CD4-positive, alpha-beta T cell (primary cell): ENCODE measurements at regions not wholly inside any gene's neighbourhood (a gene's known extent, or its start where the extent isn't known, plus 50 kb on each side); places are given as distances from the start of the nearest gene placed in this dataset.

Experiments
- ATAC-seq: fragments of 200-7000 bp; cut with Tn5 transposase; one replicate; pipeline ENCODE4 v1.10.0; 2022; ENCODE audit warnings: mild to moderate bottlenecking; ENCODE audit not compliant: poor library complexity
- CTCF ChIA-PET: fragments of 350-600 bp; sonication (Branson Sonifier 250); formaldehyde crosslinking; loops from one replicate; lab custom pipeline; 2021; ENCODE audit warnings: antibody characterized with exemption, inconsistent platforms; lab: Charles Lee
- POLR2A ChIA-PET: fragments of 350-600 bp; sonication (Branson Sonifier 250); formaldehyde crosslinking; loops from one replicate; lab custom pipeline; 2021; ENCODE audit warnings: antibody characterized with exemption, inconsistent platforms; lab: Charles Lee
- DNase-seq, 14 experiments: peaks; one replicate each; pipeline ENCODE4 v3.0.0-alpha.2; 2013 to 2020; ENCODE audit warnings: mixed read lengths in 2 of 14
- H3K27ac ChIP-seq, 2 donors: one replicate each; pipeline versions ENCODE4 v1.5.1 to v1.7.0; 2013; ENCODE audit warnings: low read length in 2 of 2, low read depth in 1 of 2, mild to moderate bottlenecking in 1 of 2
- H3K27me3 ChIP-seq, 2 experiments: 1 replicate in 1 of 2; 2 replicates in 1 of 2; pipeline versions ENCODE4 v1.6.1 to v1.7.0; 2013; ENCODE audit warnings: low read length in 2 of 2, control low read depth in 1 of 2, mild to moderate bottlenecking in 1 of 2, moderate library complexity in 1 of 2; ENCODE audit not compliant: insufficient read depth in 2 of 2, control insufficient read depth in 1 of 2
- H3K36me3 ChIP-seq: one replicate; pipeline ENCODE4 v1.6.1; 2013; ENCODE audit warnings: low read length, control low read depth; ENCODE audit not compliant: insufficient read depth
- H3K4me1 ChIP-seq: one replicate; pipeline ENCODE4 v1.6.1; 2013; ENCODE audit warnings: low read length, control low read depth; ENCODE audit not compliant: insufficient read depth
- H3K4me3 ChIP-seq: one replicate; pipeline ENCODE4 v1.5.1; 2013; ENCODE audit warnings: mild to moderate bottlenecking, low read length, moderate library complexity
- H3K9me3 ChIP-seq, 2 experiments: 1 replicate in 1 of 2; 2 replicates in 1 of 2; pipeline versions ENCODE4 v1.6.1 to v1.7.0; 2013; ENCODE audit warnings: low read length in 2 of 2, mild to moderate bottlenecking in 2 of 2, control low read depth in 1 of 2, moderate library complexity in 1 of 2; ENCODE audit not compliant: control insufficient read depth in 1 of 2, insufficient read depth in 1 of 2
- H3K27ac Mint-ChIP-seq: one replicate; pipeline ENCODE4 v1.8.0; 2020; ENCODE audit warnings: mixed read lengths
- H3K27me3 Mint-ChIP-seq: one replicate; pipeline ENCODE4 v1.8.0; 2021; ENCODE audit warnings: mixed read lengths
- H3K36me3 Mint-ChIP-seq: one replicate; pipeline ENCODE4 v1.8.0; 2021; ENCODE audit warnings: low read depth, mixed read lengths
- H3K4me1 Mint-ChIP-seq: one replicate; pipeline ENCODE4 v1.8.0; 2021; ENCODE audit warnings: low read depth, mixed read lengths
- H3K4me3 Mint-ChIP-seq: one replicate; pipeline ENCODE4 v1.8.0; 2020; ENCODE audit warnings: mild to moderate bottlenecking, mixed read lengths
- H3K9me3 Mint-ChIP-seq: one replicate; pipeline ENCODE4 v1.8.0; 2020; ENCODE audit warnings: mixed read lengths
- intact Hi-C, 2 experiments: fragments of 100-400 bp; cut with DNase I in 1 of 2; cut with micrococcal nuclease in 1 of 2; formaldehyde crosslinking; loops; one replicate each; pipeline versions ENCODE4 v1.15.1 to v1.9.0; 2023 to 2025; cut with DNase I, micrococcal nuclease
- TF ChIP-seq, protein P1 (sequence below): fragments of 200-600 bp; IDR thresholded peaks from one replicate; pipeline ENCODE4 v1.8.0; 2022; ENCODE audit warnings: antibody characterized with exemption, mild to moderate bottlenecking

DNA sequence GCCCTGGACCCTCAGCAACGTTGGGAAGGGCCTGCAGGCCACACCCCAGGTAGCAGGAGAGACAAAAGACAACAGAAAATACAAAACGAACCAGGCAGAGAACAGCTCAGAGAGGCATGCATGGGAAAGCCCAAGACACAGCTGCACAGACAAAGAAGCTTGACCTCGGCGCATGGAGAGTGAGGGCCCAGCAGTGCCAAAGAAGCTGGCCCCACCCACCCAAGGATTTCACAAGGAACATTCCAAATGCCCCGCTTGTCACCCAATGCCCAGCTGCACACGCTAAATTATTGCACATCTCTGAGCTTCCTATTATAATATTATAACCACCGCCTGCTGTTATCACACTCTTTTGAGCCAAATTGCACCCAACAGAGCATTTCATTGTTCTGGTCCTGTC is 147.7 kb upstream of the TBL1X start:
- ChIA-PET POLR2A (no interaction called here), CTCF (no interaction called here)
- Mint-ChIP-seq H3K27me3 (no peaks in the 10 kb centered on the region), H3K27ac (no peak overlapping the region), H3K36me3 (no peaks in the 10 kb centered on the region), H3K4me3 (no peak overlapping the region), H3K4me1 (peaks cover 18% of the 10 kb centered on the region), H3K9me3 (no peaks in the 10 kb centered on the region)
- intact Hi-C loops, result no loop called here
- no peak overlapping the region for H3K4me3 ChIP-seq
- H3K4me1 ChIP-seq, result peaks cover 19% of the 10 kb centered on the region
- peak in 2 of 14 experiments; percentile 7 to 19 for DNase-seq
- H3K36me3 ChIP-seq, result no peaks in the 10 kb centered on the region
- no peak for ATAC-seq
- TF ChIP-seq, protein P1, sequence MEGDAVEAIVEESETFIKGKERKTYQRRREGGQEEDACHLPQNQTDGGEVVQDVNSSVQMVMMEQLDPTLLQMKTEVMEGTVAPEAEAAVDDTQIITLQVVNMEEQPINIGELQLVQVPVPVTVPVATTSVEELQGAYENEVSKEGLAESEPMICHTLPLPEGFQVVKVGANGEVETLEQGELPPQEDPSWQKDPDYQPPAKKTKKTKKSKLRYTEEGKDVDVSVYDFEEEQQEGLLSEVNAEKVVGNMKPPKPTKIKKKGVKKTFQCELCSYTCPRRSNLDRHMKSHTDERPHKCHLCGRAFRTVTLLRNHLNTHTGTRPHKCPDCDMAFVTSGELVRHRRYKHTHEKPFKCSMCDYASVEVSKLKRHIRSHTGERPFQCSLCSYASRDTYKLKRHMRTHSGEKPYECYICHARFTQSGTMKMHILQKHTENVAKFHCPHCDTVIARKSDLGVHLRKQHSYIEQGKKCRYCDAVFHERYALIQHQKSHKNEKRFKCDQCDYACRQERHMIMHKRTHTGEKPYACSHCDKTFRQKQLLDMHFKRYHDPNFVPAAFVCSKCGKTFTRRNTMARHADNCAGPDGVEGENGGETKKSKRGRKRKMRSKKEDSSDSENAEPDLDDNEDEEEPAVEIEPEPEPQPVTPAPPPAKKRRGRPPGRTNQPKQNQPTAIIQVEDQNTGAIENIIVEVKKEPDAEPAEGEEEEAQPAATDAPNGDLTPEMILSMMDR, result no peak
- H3K9me3 ChIP-seq, result no peaks in the 10 kb centered on the region
- H3K27ac ChIP-seq, result no peak overlapping the region
- no peaks in the 10 kb centered on the region for H3K27me3 ChIP-seq

GRCh38 chrX:9318213-9318612 is 146.6 kb upstream of the TBL1X start:
- ATAC-seq, result peak; percentile 49
- POLR2A ChIA-PET, result interaction anchor here (1.0 kb wide), 1 partner anchor 22 kb away, joined by 4 read pairs; no protein-coding TSS in a partner anchor
- TF ChIP-seq, protein P1, result no peak
- peak in 4 of 14 experiments; percentile 18 to 46 (median 33) for DNase-seq
- no peak overlapping the region for H3K4me3 Mint-ChIP-seq
- no peaks in the 10 kb centered on the region for H3K9me3 Mint-ChIP-seq
- intact Hi-C loops, result no loop called here
- H3K27ac Mint-ChIP-seq, result no peak overlapping the region
- H3K27me3 Mint-ChIP-seq, result no peaks in the 10 kb centered on the region
- Histone ChIP-seq H3K27me3 (no peaks in the 10 kb centered on the region), H3K9me3 (no peaks in the 10 kb centered on the region), H3K4me1 (peaks cover 16% of the 10 kb centered on the region), H3K4me3 (no peak overlapping the region), H3K27ac (no peak overlapping the region), H3K36me3 (no peaks in the 10 kb centered on the region)
- CTCF ChIA-PET, result no interaction called here
- H3K4me1 Mint-ChIP-seq, result peaks cover 16% of the 10 kb centered on the region
- no peaks in the 10 kb centered on the region for H3K36me3 Mint-ChIP-seq

DNA sequence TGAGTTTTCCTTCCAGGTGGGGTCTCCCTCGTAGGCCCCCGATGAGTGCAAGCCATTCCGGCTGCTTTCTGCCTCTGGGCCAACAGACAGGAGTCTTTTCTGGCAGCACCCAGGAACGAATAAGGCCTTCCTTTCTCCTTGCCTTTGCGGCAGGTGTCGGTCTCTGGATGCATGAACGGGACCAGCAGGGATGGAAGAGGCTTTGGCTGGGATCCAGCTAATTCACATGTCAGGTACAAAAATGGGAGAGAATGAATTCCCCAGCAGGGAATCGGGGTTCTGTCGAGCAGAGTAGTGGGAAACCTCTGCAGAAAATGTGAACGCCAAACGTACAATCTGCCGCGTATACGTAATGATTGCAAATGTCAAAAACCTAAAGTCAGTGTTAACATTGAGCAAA is 146.1 kb upstream of the TBL1X start:
- H3K36me3 ChIP-seq, result no peaks in the 10 kb centered on the region
- no peak overlapping the region for H3K27ac ChIP-seq
- DNase-seq (no peak), ATAC-seq (no peak)
- H3K4me1 ChIP-seq, result peaks cover 12% of the 10 kb centered on the region
- intact Hi-C loops, result no loop called here
- Mint-ChIP-seq H3K27me3 (no peaks in the 10 kb centered on the region), H3K27ac (no peak overlapping the region), H3K9me3 (no peaks in the 10 kb centered on the region), H3K4me3 (no peak overlapping the region), H3K36me3 (no peaks in the 10 kb centered on the region), H3K4me1 (peaks cover 11% of the 10 kb centered on the region)
- ChIA-PET CTCF (no interaction called here), POLR2A (interaction anchor here (1.0 kb wide), 1 partner anchor 21 kb away, joined by 4 read pairs; no protein-coding TSS in a partner anchor)
- H3K4me3 ChIP-seq, result no peak overlapping the region
- no peaks in the 10 kb centered on the region for H3K9me3 ChIP-seq
- TF ChIP-seq, protein P1, result no peak
- no peaks in the 10 kb centered on the region for H3K27me3 ChIP-seq
